Lung (tissue), 11 donors: ENCODE measurements at regions not wholly inside any gene's neighbourhood (a gene's known extent, or its start where the extent isn't known, plus 50 kb on each side); places are given as distances from the start of the nearest gene placed in this dataset.

Source experiments
- ATAC-seq: fragments of 200-7000 bp; cut with Tn5 transposase; one replicate; pipeline ENCODE4 v1.9.1; 2020; ENCODE audit warnings: moderate number of reproducible peaks; ENCODE audit not compliant: insufficient read depth, low FRiP score
- DNase-seq, 3 donors: peaks; one replicate each; pipeline ENCODE4 v3.0.0-alpha.2; 2013 to 2017
- H3K27ac ChIP-seq, 2 donors: one replicate each; pipeline ENCODE4 v1.5.1; 2013; ENCODE audit warnings: mild to moderate bottlenecking in 2 of 2, moderate library complexity in 2 of 2, control low read depth in 1 of 2, inconsistent platforms in 1 of 2, low read depth in 1 of 2, low read length in 1 of 2
- H3K27me3 ChIP-seq, 3 donors: one replicate each; pipeline ENCODE4 v1.5.1; 2013; ENCODE audit warnings: low read length in 2 of 3; ENCODE audit not compliant: control insufficient read depth in 3 of 3, insufficient read depth in 3 of 3
- H3K36me3 ChIP-seq, 4 donors: one replicate each; pipeline ENCODE4 v1.5.1; 2013; ENCODE audit warnings: low read length in 4 of 4, mild to moderate bottlenecking in 1 of 4, moderate library complexity in 1 of 4; ENCODE audit not compliant: control insufficient read depth in 4 of 4, insufficient read depth in 4 of 4
- H3K4me1 ChIP-seq, 5 donors: one replicate each; pipeline ENCODE4 v1.5.1; 2013; ENCODE audit warnings: low read length in 5 of 5, mild to moderate bottlenecking in 2 of 5, moderate library complexity in 1 of 5; ENCODE audit not compliant: control insufficient read depth in 5 of 5, insufficient read depth in 5 of 5
- H3K4me3 ChIP-seq: one replicate; pipeline ENCODE4 v1.5.1; 2013; ENCODE audit warnings: mild to moderate bottlenecking, control low read depth, moderate library complexity
- H3K9ac ChIP-seq, 2 donors: one replicate each; pipeline ENCODE4 v1.5.1; 2013; ENCODE audit warnings: low read length in 2 of 2, control low read depth in 1 of 2; ENCODE audit not compliant: insufficient read depth in 1 of 2
- H3K9me3 ChIP-seq, 4 donors: one replicate each; pipeline ENCODE4 v1.5.1; 2013; ENCODE audit warnings: low read length in 3 of 4, mild to moderate bottlenecking in 1 of 4, moderate library complexity in 1 of 4; ENCODE audit not compliant: control insufficient read depth in 4 of 4, insufficient read depth in 3 of 4
- CTCF ChIP-seq: IDR thresholded peaks from 2 replicates; pipeline ENCODE4 v1.5.1; 2012; ENCODE audit warnings: mild to moderate bottlenecking; ENCODE audit errors: control extremely low read depth, extremely low read depth
- WGBS, 2 donors: extraction: QIAGEN DNeasy Blood & Tissue Kit; methylation state at CpG; one replicate each; pipeline ENCODE4 v1.1.7; 2013; 5-methylcytosine and 5-hydroxymethylcytosine counted together
- donor health status: control.
- donor health status: control.
- donor health status: Bipolar disorder and iron deficiency.
- donor health status: healthy.
- donor health status: DM: yes; HTN: yes; CAD: no.

- 52 to 67% methylated on average over 1 of the region's 1 CpG for WGBS, 2 donors
- ATAC-seq: no peak
- H3K9ac ChIP-seq: no peak overlapping the region
These were observed 192.8 kb downstream of the PPARGC1A start for GRCh38 chr4:23697001-23697528.

GRCh38 chr4:23686169-23686897 lies 203.5 kb downstream of the PPARGC1A start:
- no peaks in the 10 kb centered on the region for H3K4me1 ChIP-seq
- no peaks in the 10 kb centered on the region for H3K27me3 ChIP-seq
- H3K27ac ChIP-seq: no peak overlapping the region
- no peak for TF ChIP-seq CTCF
- no peak for ATAC-seq
- H3K9ac ChIP-seq: no peak overlapping the region
- no peaks in the 10 kb centered on the region for H3K36me3 ChIP-seq
- no peak for DNase-seq
- H3K4me3 ChIP-seq: no peak overlapping the region
- WGBS, 2 donors: 93 to 96% methylated on average over 3 of the region's 3 CpGs
- peaks cover 0 to 7% (median 0%) of the 10 kb centered on the region in 4 donors for H3K9me3 ChIP-seq

More at GRCh38 chr4:23697001-23697528, 192.8 kb downstream of the PPARGC1A start:
- Histone ChIP-seq H3K9me3 (no peaks in the 10 kb centered on the region), H3K4me3 (no peak overlapping the region), H3K36me3 (no peaks in the 10 kb centered on the region), H3K27me3 (no peaks in the 10 kb centered on the region), H3K27ac (no peak overlapping the region), H3K4me1 (peaks cover 0 to 2% (median 0%) of the 10 kb centered on the region in 5 donors)
- no peak for TF ChIP-seq CTCF
- DNase-seq: no peak

GRCh38 chr4:23685471-23685870 lies 204.4 kb downstream of the PPARGC1A start:
- 81 to 88% methylated on average over 4 of the region's 4 CpGs for WGBS, 2 donors
- no peak for DNase-seq

More at GRCh38 chr4:23685471-23685870, 204.4 kb downstream of the PPARGC1A start:
- Histone ChIP-seq H3K9ac (no peak overlapping the region), H3K4me3 (no peak overlapping the region), H3K27me3 (no peaks in the 10 kb centered on the region), H3K9me3 (peaks cover 0 to 7% (median 0%) of the 10 kb centered on the region in 4 donors), H3K27ac (no peak overlapping the region), H3K4me1 (no peaks in the 10 kb centered on the region), H3K36me3 (no peaks in the 10 kb centered on the region)
- no peak for TF ChIP-seq CTCF
- ATAC-seq: no peak
